GM23338 (cell line): ENCODE measurements at regions not wholly inside any gene's neighbourhood (a gene's known extent, or its start where the extent isn't known, plus 50 kb on each side); places are given as distances from the start of the nearest gene placed in this dataset.

Experiments used
- ATAC-seq: fragments of 200-7000 bp; cut with Tn5 transposase; 3 replicates; pipeline ENCODE4 v1.9.1; 2020
- DNase-seq: peaks from one replicate; pipeline ENCODE4 v3.0.0-alpha.2; 2015; ENCODE audit warnings: low spot score
- H2AFZ ChIP-seq: fragments of 200-600 bp; sonication (generic); 2 replicates; pipeline ENCODE4 v1.8.0; 2016; ENCODE audit warnings: antibody characterized with exemption, mild to moderate bottlenecking, moderate library complexity
- H3F3A ChIP-seq: fragments of 200-600 bp; sonication (generic); replicated peaks from 2 replicates; pipeline ENCODE4 v1.8.0; 2017; ENCODE audit warnings: antibody characterized with exemption, mixed run types, low read depth
- H3K27ac ChIP-seq: fragments of 200-600 bp; sonication (generic); 2 replicates; pipeline ENCODE4 v1.6.1; 2016; ENCODE audit warnings: low read depth
- H3K27me3 ChIP-seq: fragments of 200-600 bp; sonication (generic); 2 replicates; pipeline ENCODE4 v1.8.0; 2016; ENCODE audit warnings: mild to moderate bottlenecking, mixed run types, moderate library complexity; ENCODE audit not compliant: insufficient read depth
- H3K36me3 ChIP-seq: fragments of 200-600 bp; sonication (generic); 2 replicates; pipeline ENCODE4 v1.8.0; 2016; ENCODE audit warnings: mild to moderate bottlenecking; ENCODE audit not compliant: insufficient read depth
- H3K4me1 ChIP-seq: fragments of 200-600 bp; sonication (generic); 2 replicates; pipeline ENCODE4 v1.8.0; 2016; ENCODE audit warnings: mild to moderate bottlenecking, moderate library complexity; ENCODE audit not compliant: insufficient read depth
- H3K4me2 ChIP-seq: fragments of 200-600 bp; sonication (generic); 2 replicates; pipeline ENCODE4 v1.7.1; 2017; ENCODE audit warnings: mixed run types
- H3K4me3 ChIP-seq: fragments of 200-600 bp; sonication (generic); 2 replicates; pipeline ENCODE4 v1.6.1; 2016; ENCODE audit warnings: mixed run types
- H3K79me2 ChIP-seq: fragments of 200-600 bp; sonication (generic); replicated peaks from 2 replicates; pipeline ENCODE4 v1.8.0; 2017; ENCODE audit warnings: mild to moderate bottlenecking; ENCODE audit not compliant: insufficient read depth
- H3K9me2 ChIP-seq: fragments of 200-600 bp; sonication (generic); 2 replicates; pipeline ENCODE4 v1.8.0; 2017; ENCODE audit not compliant: insufficient read depth
- H4K20me1 ChIP-seq: fragments of 200-600 bp; sonication (generic); replicated peaks from 2 replicates; pipeline ENCODE4 v1.8.0; 2017; ENCODE audit warnings: mild to moderate bottlenecking; ENCODE audit not compliant: insufficient read depth
- H3K27ac Mint-ChIP-seq: 2 replicates; pipeline ENCODE4 v1.8.0; 2020; ENCODE audit warnings: inconsistent platforms, mild to moderate bottlenecking, moderate library complexity, mixed read lengths
- H3K27me3 Mint-ChIP-seq: 3 replicates; pipeline ENCODE4 v1.8.0; 2022; ENCODE audit warnings: low read depth, mild to moderate bottlenecking, moderate library complexity, mixed read lengths, inconsistent platforms; ENCODE audit not compliant: insufficient read depth, poor library complexity
- H3K36me3 Mint-ChIP-seq: 3 replicates; pipeline ENCODE4 v1.8.0; 2021; ENCODE audit warnings: low read depth, mild to moderate bottlenecking, inconsistent platforms, moderate library complexity, mixed read lengths
- H3K4me1 Mint-ChIP-seq: 3 replicates; pipeline ENCODE4 v1.8.0; 2020; ENCODE audit warnings: mild to moderate bottlenecking, inconsistent platforms, mixed read lengths
- H3K4me3 Mint-ChIP-seq: 3 replicates; pipeline ENCODE4 v1.8.0; 2021; ENCODE audit warnings: moderate library complexity, mild to moderate bottlenecking, inconsistent platforms, mixed read lengths
- H3K9me3 Mint-ChIP-seq: 3 replicates; pipeline ENCODE4 v1.8.0; 2020; ENCODE audit warnings: moderate library complexity, mild to moderate bottlenecking, inconsistent platforms, mixed read lengths
- CTCF ChIP-seq, 2 experiments: fragments of 200-600 bp in 1 of 2; sonication (generic) in 1 of 2; conservative IDR thresholded peaks; 2 replicates each; pipeline versions ENCODE4 v1.5.1 to v1.6.1; 2016 to 2017; ENCODE audit warnings: antibody characterized with exemption in 2 of 2, low read depth in 2 of 2, mild to moderate bottlenecking in 2 of 2, moderate library complexity in 1 of 2
- ETS1 ChIP-seq: IDR thresholded peaks from 2 replicates; pipeline ENCODE4 v1.6.1; 2016; ENCODE audit warnings: antibody characterized with exemption
- EZH2 ChIP-seq: fragments of 200-600 bp; sonication (generic); IDR thresholded peaks from one replicate; pipeline ENCODE4 v1.8.0; 2017; ENCODE audit warnings: antibody characterized with exemption, mild to moderate bottlenecking, low read depth; ENCODE audit not compliant: unreplicated experiment
- EZH2phosphoT487 ChIP-seq: fragments of 200-600 bp; sonication (generic); IDR thresholded peaks from one replicate; pipeline ENCODE4 v1.8.1; 2018; ENCODE audit warnings: antibody characterized with exemption; ENCODE audit not compliant: unreplicated experiment
- JUNB ChIP-seq: IDR thresholded peaks from one replicate; pipeline ENCODE4 v1.6.1; 2016; ENCODE audit warnings: antibody characterized with exemption; ENCODE audit not compliant: unreplicated experiment
- NANOG ChIP-seq: IDR thresholded peaks from 2 replicates; pipeline ENCODE4 v1.6.1; 2016; ENCODE audit warnings: antibody characterized with exemption, borderline replicate concordance
- REST ChIP-seq: IDR thresholded peaks from one replicate; pipeline ENCODE4 v1.6.1; 2018; ENCODE audit warnings: antibody characterized with exemption; ENCODE audit not compliant: unreplicated experiment
- STAT1 ChIP-seq: IDR thresholded peaks from one replicate; pipeline ENCODE4 v1.6.1; 2016; ENCODE audit warnings: antibody characterized with exemption; ENCODE audit not compliant: unreplicated experiment
- ZNF114 ChIP-seq: fragments of 250-450 bp; sonication (Bioruptor Pico); IDR thresholded peaks from 2 replicates; pipeline ENCODE4 v1.5.0; 2020; ENCODE audit warnings: mild to moderate bottlenecking, moderate library complexity
- ZNF331 ChIP-seq: fragments of 250-450 bp; sonication (Bioruptor Pico); IDR thresholded peaks from 2 replicates; pipeline ENCODE4 v1.5.0; 2020; ENCODE audit warnings: low read depth, mild to moderate bottlenecking, moderate library complexity
- ZNF462 ChIP-seq: fragments of 250-450 bp; sonication (Bioruptor Pico); IDR thresholded peaks from 2 replicates; pipeline ENCODE4 v1.5.0; 2020; ENCODE audit warnings: mild to moderate bottlenecking, moderate library complexity

- TF ChIP-seq NANOG (no peak), CTCF (conservative IDR thresholded peaks at IDR 0.05; ENCODE audit: low read depth in 2 of 2) (no peak), ZNF114 (CRISPR knock-in tag) (no peak), ETS1 (no peak), ZNF331 (CRISPR knock-in tag) (no peak)
These were observed 149.8 kb downstream of the LSMEM1 start (continued) for GRCh38 chr7:112630565-112630964.

- H3K27me3 ChIP-seq: no peaks in the 10 kb centered on the region
- no peaks in the 10 kb centered on the region for H3K9me3 Mint-ChIP-seq
These were observed 153.3 kb downstream of the LSMEM1 start for GRCh38 chr7:112634107-112634506.

More at GRCh38 chr7:112634107-112634506, 153.3 kb downstream of the LSMEM1 start:
- Histone ChIP-seq H3K36me3 (no peaks in the 10 kb centered on the region), H3K27ac (no peak overlapping the region), H3F3A (no peaks in the 10 kb centered on the region), H3K9me2 (no peaks in the 10 kb centered on the region), H2AFZ (no peak overlapping the region), H4K20me1 (no peaks in the 10 kb centered on the region), H3K79me2 (no peaks in the 10 kb centered on the region), H3K4me3 (no peak overlapping the region), H3K4me1 (0 out of 2 replicates have a peak, but pooled peaks cover 3% of the 10 kb centered on the region), H3K4me2 (no peak overlapping the region)
- Mint-ChIP-seq H3K27me3 (no peaks in the 10 kb centered on the region), H3K27ac (no peak overlapping the region), H3K4me3 (no peak overlapping the region), H3K36me3 (no peaks in the 10 kb centered on the region), H3K4me1 (peaks cover 3% of the 10 kb centered on the region; the same call in 1 of the 3 replicates)
- TF ChIP-seq ZNF114 (CRISPR knock-in tag) (no peak), ZNF331 (CRISPR knock-in tag) (no peak), EZH2 (no peak), EZH2phosphoT487 (no peak), REST (no peak), JUNB (no peak), ZNF462 (CRISPR knock-in tag) (no peak), STAT1 (no peak), NANOG (no peak)
- DNase-seq: no peak
- ATAC-seq: no peak
